ENCODE measurements at regions not wholly inside any gene's neighbourhood (a gene's known extent, or its start where the extent isn't known, plus 50 kb on each side); places are given as distances from the start of the nearest gene placed in this dataset.
A peak's percentile ranks its signal among the peaks of the same experiment; 100 is the strongest.
"Not testable (repeated sequence)": the region's sequence is repeated elsewhere in the genome, so short reads cannot be mapped to it uniquely, and the experiment has no call there.

DNA sequence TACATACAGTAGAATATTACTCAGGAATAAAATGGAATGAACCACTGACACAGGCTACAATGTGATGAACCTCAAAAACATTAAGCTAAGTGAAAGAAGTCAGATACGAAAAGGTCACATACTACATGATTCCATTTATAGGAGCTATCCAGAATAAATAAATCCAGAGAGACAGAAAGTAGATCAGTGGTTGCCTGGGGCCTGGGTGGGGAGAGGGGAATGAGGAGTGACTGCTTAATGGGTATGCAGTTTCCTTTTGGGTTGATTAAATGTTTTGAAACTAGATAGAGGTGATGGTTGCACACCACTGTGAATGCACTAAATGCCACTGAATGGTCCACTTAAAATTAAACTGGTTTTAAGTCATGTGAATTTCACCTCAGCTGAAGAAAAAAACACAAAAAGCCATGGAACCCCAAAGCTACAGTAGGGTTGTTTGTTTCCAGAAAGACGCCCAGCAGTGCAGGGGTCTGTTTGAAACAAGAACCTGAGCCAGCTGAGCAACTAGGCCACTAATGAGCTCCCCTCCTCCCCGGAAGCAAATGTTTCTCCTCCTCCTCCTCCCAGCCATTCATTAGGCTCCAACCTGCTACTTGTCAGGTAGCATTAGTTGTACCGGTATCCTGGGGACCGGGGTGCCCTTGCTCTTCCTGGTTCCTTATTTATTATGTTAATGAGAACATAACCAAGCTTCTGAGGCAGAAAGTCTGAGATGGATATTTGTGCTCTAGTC, 168.4 kb downstream of the EVX1 start:
- DNase-seq (ENCODE audit: low read depth, low spot score): no peak

DNA sequence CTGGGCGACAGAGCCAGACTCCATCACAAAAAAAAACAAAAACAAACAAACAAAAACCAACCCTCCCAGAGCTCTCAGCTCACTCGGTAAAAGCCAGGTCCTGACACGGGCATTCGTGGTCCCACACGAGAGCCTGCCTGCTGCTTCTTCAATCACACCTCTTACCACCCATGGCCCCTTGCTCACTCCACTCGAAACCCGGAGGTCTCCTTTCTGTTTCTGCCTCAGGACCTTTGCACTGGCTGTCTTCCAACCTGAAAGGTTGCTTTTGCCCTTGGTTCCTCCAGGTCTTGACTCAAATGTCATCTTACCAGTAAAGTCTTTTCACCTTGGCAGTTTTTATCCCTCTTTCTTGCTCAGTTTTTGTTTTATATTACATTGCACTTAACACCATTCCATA, 169.6 kb downstream of the EVX1 start:
- no peak for DNase-seq (ENCODE audit: low read depth, low spot score)

DNA sequence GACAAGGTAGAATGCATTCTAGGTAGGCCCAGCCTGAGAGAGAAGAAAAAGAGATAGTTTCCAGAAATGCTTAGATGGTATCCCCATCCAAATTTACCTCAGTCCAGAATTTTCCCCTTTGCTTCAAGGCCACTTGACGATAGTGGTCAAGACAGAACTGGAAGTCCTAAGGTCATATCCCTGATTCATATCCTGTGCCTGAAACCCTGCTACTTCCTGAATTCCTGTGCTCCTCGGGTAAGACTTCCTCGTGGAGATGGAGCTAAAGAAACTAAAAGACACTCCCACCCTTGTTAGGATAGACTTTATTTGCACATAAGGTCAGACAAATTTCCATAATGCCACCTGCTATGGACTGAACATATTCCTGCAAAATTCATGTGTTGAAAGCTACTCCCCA, 175.9 kb downstream of the EVX1 start:
- DNase-seq (ENCODE audit: low read depth, low spot score): no peak

DNA sequence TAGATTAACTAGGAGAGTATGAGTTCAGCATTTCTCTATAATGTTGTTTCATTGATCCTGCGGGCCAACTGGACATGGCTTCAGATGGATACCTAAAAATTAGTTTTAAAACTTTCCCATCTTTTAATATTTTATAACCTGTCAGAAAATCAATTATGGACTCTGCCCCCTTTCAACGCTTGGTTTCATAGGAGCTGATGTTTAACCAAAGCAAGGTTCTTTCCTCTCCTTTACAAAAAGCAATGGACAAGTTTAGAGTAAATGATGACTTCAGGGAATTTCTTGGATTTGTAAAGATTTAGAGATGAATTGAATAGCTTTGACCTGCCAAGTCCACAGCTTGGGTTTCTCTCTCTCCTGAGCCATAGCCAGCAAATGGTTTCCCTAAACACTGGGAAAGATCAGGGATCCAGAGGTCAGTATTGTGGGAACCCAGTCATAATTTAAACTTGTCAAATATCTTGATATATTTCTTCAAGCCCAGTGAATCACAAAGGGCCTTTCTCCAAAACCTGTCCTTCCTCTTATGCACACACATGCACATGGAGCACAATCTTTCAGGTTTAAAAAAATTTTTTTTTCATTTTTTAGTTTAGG, 177.1 kb downstream of the EVX1 start:
- no peak for DNase-seq (ENCODE audit: low read depth, low spot score)

DNA sequence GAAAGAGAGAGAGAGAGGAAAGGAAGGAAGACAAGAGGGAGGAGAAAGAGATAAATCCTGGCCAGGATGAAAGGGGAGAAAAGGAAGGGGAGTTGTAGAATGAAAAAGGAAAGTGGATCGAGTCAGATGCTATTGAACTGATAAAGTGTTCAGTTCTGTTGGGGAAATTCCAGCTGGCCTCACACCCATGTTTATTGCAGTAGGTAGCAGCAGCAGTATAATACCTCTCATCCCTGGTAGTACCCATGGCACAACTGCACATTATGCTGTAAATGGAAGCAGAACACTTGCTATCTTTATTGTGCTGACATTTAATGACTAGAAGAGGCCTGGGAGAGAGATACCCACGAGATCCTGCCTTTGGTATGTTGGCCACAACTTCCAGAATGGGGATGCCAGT, 178.1 kb downstream of the EVX1 start:
- DNase-seq (ENCODE audit: low read depth, low spot score): no peak

DNA sequence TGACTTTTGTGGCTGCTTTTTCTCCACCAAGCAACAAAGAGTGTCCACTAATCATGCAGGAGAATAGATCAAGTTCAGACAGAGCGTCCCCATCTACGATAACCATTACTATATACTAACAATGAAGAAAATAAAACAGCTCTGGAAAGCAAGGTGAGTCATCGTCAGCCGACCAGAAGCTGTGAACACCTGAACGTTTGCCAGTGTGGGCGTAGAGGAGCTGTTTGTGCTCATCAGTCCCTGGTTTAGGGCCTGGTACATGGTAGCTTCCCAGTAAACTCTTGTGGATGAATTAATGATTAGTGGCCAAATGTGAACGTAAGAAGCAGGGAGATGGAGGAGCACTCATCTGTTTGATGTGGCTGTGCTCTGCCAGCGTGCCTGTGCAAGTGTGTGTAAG, 180.7 kb downstream of the EVX1 start:
- DNase-seq (ENCODE audit: low read depth, low spot score): no peak

DNA sequence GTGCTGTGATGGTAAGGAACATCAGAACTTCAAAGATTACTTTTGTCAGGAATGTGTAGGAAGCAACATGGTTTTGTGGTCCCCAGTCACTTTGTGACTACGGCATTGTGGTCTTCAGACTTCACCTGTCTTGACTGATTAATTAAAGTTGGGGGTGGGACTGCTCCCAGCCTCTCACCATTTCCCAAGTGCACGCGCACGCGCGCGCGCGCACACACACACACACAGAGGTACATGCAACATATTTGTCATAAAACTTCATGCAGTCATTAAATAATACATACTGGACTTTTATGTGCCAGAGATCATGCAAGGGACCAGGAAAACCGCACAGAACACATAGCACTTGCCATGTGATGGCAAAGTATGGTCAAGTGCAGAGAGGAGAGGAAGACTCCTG, 181.2 kb downstream of the EVX1 start:
- no peak for DNase-seq (ENCODE audit: low read depth, low spot score)

DNA sequence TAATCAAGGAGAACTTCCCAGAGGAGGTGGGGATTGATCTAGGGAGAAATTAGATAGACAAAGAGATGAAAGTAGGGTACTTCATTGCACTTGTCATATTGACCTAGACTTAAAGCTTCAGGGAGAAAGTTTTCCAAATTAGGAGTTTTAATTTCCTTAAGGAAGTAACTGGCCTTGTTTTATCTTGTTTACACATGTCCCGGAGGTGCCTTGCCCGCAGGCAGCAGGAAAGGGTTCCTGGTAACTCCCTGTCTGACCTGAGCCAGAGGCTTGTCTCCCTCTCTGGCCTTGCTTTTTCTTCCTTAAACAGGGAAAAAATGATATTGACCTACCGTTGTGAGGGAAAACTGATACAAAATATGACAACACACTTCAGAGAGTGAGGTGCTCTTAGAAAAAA, 181.6 kb downstream of the EVX1 start:
- DNase-seq (ENCODE audit: low read depth, low spot score): no peak

DNA sequence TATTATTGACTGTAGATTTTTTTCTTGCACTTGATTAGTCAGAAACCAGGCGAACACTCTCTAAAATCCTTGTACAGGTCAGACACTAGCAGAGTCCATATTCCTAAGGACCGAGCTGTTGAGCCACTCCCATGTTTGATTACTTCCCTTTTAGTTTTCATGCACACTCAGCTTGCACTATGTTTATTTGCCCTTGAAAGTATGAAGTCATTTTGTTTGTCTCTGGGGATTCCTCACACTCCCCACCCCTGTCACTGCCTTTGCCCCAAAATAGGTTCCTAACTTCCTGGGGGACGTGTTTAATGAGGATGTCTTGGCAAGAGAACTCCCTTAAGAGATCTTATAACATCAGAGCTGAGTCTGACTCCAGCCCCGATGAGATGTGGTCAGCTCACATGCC, 182.1 kb downstream of the EVX1 start:
- DNase-seq (ENCODE audit: low read depth, low spot score): no peak

DNA sequence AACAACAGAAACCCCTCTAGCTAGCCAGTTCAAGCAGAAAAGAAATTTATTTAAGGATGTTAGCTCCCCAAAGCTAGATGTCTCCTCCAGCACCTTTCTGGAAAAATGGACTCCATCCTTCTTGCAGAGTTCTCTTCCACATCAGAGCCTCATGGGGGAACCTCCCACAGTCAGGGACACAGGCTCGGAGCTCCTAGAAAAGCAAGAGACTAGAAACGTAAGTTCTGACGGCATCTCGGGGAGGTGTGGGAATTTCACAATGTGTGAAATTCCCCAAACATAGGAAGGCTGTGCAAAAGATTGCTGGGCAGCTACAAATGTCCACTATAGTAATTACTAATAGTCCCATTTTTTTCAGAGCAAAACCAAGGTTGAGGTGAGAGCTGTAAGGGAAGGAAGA, 184.8 kb downstream of the EVX1 start:
- DNase-seq (ENCODE audit: low read depth, low spot score): no peak

DNA sequence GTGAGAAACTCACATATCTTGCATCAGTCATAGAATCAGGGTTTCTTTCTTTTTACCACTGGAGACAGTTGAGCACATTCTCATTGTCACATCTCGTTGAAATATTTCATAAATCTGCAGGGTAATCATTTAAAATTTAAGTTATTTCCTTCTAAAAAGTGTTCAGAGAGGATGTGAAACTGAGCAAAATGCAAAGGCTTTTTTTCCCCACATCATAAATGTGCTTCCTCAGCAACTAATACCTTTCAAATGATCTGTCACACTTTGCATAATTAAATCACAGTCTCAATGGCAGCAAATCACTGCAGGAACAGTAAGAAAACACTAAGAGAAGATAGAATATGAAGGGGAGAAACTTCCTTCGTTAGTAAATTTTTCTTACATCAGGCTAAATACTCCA, 187.5 kb downstream of the EVX1 start:
- DNase-seq (ENCODE audit: low read depth, low spot score): no peak

DNA sequence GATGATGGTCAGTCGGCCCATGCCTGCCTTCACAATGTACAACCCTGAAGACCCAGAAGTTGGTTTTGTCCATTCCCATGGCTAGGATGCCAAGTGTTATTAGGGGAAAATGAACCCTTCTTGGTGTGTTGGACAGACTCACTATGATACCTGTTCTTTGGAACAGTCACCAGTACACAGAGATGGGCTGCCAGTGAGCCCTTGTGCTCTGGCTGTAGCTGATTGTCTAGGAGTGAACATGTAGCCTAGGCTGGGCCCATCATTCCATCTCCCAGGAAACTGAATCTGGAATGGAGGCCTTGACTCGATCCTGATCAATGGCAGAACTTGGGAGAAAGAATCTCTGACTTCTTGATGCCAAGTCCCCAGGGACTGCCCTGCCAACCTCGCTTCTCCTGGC, 188.9 kb downstream of the EVX1 start:
- DNase-seq (ENCODE audit: low read depth, low spot score): no peak

DNA sequence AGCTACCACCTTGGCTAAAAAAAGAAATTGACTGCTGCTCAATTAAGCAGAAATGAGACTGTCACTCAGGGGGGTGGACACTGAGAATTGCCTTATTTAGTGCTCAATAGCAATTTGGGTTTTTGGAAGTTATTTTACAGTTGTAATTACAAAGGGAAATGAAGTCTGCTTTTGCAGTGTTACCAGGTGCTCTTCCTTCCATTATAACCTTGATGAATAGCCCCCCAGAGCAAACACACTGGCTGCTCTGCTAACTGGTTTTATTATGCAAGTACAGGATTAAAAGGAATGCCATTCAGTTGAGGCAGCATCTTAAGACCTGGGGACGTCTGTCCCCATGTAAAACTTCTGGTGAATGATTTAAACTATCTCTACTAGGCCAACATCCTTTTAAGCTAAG, 191.0 kb downstream of the EVX1 start:
- DNase-seq (ENCODE audit: low read depth, low spot score): no peak

DNA sequence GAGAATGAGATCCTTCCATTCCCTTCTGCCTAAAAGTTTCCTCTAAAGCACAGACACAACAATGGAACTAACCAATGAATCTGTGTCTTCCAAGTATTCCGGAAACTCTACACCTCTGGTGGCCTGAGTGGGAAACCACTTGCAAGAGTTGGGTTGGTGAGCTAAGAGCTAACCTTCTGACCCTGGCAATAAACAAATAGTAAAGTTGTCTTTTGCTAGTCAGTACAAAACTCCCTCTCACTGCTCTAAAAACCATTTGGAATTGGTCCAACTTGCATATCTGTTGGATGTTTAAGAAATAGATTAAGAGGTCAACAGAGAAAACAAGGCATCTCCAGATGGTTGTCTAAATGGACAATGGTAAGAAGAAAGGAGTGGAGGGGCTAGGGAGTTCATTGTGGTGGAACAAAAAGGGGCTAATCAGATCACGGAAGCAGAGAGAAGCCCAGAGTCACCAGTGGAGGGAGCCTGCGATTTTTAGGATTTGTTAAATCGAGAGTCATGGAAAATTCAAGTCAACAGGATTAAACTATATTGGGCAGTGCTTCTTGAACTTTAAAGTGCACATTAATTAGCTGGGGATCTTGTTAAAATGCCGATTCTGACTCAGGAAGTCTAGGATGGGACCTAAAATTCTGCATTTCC, 192.3 kb downstream of the EVX1 start:
- DNase-seq (ENCODE audit: low read depth, low spot score): no peak

DNA sequence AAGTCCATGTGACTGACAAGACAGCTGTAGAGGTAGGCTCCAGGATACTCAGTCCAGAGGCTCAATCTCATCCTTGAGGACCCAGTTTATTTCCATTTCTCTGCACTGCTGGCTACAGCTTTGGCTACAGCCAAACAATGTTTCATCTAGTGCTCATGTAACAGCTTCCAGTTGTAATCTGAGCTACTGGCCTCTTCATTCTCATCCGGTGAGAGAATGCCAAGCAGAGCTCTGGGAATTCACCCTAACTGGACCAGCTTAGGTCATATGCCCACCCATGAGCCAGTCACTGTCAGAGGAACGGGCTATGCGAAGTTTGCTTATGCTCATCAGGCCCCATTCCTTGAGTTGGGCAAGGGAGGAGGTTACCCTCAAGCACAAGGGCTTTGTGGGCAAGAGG, 192.9 kb downstream of the EVX1 start:
- DNase-seq (ENCODE audit: low read depth, low spot score): no peak

DNA sequence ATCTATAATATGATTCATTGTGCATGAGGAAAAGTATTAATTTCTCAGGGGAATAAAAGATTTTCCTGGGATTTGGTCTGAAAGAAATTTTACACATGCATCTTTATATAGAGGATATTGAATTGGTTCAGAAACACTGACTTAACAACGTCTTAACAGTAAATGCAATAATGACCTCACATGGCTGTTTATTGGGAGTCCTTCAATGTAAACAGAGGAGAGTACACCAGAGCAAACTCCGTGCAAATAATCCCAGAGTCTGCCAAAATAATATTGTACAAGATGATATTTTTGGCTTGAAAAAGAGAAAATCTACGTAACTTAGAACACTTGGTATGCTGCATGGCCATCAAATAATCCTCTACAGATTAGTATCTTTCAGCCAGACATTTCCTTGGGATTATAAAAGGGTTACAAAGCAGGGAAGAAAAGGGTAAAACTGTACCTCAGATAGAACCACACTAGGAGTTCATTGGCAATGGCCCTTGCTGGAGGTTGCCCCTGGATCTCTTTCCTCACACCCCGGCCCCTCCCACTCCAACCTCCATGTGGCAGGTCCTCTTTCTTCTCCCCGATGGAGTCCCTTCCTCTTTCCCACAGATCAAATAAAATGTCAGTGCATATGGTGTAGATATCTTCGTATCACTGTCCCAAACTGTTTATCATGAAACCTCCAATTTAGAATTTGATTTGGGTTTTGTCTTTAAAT, 196.4 kb downstream of the EVX1 start:
- no peak for DNase-seq (ENCODE audit: low read depth, low spot score)

DNA sequence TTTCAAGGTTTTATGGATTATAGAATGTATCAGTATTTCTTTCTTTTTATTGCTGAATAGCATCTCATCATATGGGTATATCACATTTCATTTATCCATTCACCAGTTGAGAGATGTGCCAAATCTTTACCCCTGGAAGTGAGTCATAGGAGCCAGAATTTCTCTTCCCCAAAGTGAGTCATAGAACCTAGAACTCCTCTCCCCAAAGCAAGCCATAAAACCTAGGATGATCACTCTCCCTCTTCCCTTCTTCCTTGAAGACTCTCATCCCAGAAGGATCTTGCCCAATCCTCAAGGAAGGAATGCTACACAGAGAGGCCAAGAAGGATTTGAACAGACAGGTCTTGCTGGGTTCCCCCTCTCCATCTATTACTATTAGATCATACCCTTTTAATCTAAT, 199.9 kb downstream of the EVX1 start:
- no peak for DNase-seq (ENCODE audit: low read depth, low spot score)

DNA sequence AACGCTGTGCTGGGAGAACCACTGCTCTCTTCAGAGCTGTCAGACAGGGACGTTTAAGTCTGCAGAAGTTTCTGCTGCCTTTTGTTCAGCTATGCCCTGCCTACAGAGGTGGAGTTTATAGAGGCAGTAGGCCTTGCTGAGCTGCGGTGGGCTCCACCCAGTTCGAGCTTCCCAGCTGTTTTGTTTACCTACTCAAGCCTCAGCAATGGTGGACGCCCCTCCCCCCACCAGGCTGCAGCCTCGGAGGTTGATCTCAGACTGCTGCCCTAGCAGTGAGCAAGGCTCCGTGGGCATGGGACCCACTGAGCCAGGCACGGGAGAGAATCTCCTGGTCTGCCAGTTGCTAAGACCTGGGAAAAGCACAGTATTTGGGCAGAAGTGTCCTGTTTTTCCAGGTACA, 206.4 kb downstream of the EVX1 start:
- DNase-seq (ENCODE audit: low read depth, low spot score): not testable (repeated sequence)

DNA sequence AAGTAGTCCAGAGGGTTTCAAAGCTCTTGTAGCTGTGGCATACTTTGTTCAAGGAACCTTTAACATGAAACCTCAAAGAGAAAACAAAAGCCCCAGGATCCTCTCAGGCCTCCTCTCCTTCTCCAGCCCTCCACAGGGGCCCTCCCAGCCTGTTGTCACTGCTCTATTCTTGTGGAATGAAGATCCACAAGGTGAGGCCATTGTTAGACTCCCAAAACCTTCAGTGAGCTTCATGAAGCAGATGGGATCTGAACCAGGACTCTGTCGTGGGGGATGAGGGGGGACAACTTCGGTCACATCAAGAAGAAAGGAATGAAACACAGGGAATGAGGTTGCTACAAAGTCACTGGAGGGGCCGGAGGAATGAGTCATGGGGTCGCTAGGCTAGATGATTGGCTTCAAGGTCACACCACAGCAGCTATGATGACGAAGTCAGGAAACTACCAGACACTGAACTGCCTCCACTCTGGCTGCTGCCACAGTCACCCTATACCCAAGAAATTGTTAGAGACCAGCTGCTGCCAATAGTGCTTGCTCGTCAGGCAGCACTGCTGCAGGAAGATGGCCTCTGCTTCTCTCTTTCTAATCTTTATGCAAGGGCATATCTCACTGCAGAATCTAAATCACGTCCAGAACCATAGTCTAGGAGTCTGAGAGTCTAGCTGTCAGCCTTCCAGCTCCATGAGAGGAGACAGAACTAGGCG, 208.8 kb downstream of the HIBADH start:
- DNase-seq (ENCODE audit: low read depth, low spot score): peak; percentile 25

DNA sequence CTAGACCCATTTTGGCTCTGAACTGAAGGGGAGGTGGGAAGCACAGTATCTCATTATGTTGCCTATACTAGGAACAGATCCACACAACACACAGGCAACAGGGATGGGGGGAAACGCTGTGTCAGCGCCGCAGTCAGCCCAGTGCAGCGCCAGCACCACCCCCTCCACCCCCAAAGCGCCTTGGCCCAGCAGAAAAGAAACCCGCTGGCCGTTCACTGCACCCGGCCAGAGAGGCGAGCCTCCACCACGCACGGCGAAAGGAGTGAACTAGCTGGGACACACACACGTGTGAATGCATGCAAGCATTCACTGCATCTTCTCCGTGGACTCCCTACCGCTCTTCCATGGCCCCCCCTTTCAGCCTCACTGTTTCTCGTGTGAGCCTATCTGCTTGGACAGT, 205.6 kb downstream of the HIBADH start:
- DNase-seq (ENCODE audit: low read depth, low spot score): not testable (repeated sequence)

DNA sequence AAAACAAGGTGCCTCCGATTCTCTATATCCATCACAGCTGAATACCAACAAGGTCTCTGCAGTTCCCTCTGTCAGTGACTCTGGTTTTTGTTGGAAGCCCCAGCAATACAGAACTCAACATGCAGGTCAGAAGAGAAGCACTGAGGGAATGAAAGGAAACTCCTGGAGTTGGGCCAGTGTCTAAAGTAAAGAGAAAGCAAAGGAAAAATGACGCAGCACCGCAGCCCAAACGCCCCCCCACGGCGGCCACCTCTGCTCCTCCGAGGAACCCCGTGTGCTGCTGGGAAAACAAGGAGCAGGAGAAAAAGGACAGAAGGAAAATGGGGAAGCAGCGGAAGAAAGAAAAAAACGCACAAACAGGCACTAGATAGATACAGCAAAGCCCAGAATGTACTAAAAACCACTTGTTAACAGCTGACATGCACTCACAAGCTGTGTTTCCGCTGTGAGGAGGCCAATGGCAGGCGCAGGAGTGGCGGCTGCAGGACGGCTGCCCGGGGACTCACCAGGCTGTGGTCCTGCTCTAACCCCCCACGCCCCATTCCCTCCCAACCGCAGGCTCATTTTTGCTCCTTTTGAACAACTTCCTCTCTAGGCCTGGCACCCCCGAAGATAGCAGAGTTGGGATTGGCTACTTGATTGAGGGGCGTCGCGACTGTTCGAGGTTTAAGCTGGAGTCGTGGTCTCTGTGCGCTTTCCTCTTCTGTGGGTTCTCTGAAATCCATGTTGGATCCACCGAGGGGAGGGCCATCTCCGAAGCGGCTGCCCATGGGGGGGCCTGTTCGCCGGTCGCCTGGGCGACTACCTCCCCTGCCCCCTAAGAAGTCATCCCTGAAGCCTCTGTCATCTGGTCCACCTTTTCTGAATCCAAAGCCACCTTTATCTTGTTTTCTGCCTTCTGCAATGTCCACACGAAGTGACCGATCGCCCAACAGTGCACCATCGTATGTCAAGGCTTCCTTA, 204.8 kb downstream of the HIBADH start:
- not testable (repeated sequence) for DNase-seq (ENCODE audit: low read depth, low spot score)
